ENCODE measurements at regions not wholly inside any gene's neighbourhood (a gene's known extent, or its start where the extent isn't known, plus 50 kb on each side); places are given as distances from the start of the nearest gene placed in this dataset.

DNA sequence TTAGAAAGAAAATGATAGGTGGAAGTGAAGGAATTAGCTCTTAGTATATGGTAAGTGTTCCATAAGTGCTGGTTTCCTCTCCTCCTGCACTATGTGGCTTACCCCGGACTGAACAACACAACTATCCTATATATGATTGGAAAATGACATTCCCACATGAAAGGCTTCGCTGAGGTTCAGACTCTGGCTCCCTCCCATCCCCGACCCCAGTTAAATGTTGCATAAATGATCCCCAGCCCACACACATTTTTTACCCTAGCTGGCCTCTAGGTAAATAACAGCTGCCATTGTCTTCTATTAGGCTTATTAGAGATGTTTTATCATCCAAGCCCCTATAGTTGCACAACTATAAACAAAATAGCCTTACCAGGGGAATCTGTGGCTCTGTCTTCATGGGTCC lies 495.6 kb upstream of the CDH11 start:
- dilution Hi-C loops (cut with HindIII; ENCODE audit: low sequenced_read_pairs, unreplicated experiment) = no loop called here

More for the DNA sequence above, 495.6 kb upstream of the CDH11 start:
- CTCF ChIA-PET = no interaction called here
- H3K9me1 ChIP-seq (ENCODE audit: insufficient read depth, low read length) = no peaks in the 10 kb centered on the region; the same call in 1 of the 2 replicates
- H2AK9ac ChIP-seq (replicated peaks; ENCODE audit: low read depth, low read length, poor library complexity) = no peak overlapping the region
- H3K23ac ChIP-seq (ENCODE audit: low read depth, low read length) = no peak overlapping the region
- no peak overlapping the region for H4K5ac ChIP-seq (ENCODE audit: low read depth, low read length)
- TF ChIP-seq MAFK (IDR thresholded peaks at IDR 0.05; ENCODE audit: low read depth, low read length) = no peak
- no peak for TF ChIP-seq MAZ (IDR thresholded peaks at IDR 0.05; ENCODE audit: borderline replicate concordance, low read depth, low read length)
- TF ChIP-seq NFE2L2 (IDR thresholded peaks at IDR 0.05; ENCODE audit: low read depth, low read length) = no peak
- no peak for TF ChIP-seq MXI1 (IDR thresholded peaks at IDR 0.05; ENCODE audit: borderline replicate concordance, low read depth, low read length)
- TF ChIP-seq CEBPB (IDR thresholded peaks at IDR 0.05; ENCODE audit: low read depth, low read length) = no peak
- TF ChIP-seq RCOR1 (IDR thresholded peaks at IDR 0.05; ENCODE audit: insufficient replicate concordance, low read length) = no peak
- H2BK15ac ChIP-seq (ENCODE audit: low read depth, low read length) = no peak overlapping the region
- H2BK20ac ChIP-seq (ENCODE audit: low read depth, low read length) = no peak overlapping the region
- peaks cover 6% of the 10 kb centered on the region; the same call in 1 of the 2 replicates for H3K27me3 ChIP-seq (ENCODE audit: control insufficient read depth, insufficient read depth, low read length)
- H3K18ac ChIP-seq (ENCODE audit: low read depth, low read length) = no peak overlapping the region
- H3K4me2 ChIP-seq (ENCODE audit: low read depth, low read length) = no peak overlapping the region
- no peak overlapping the region for H3K27ac ChIP-seq (ENCODE audit: insufficient read depth, low read length)
- in situ Hi-C loops (cut with MboI; ENCODE audit: low sequenced_read_pairs) = no loop called here
- no peak overlapping the region for H3K4ac ChIP-seq (ENCODE audit: low read depth, low read length)
- H2BK120ac ChIP-seq (ENCODE audit: low read depth, low read length) = no peak overlapping the region
- no peak overlapping the region for H2AFZ ChIP-seq (replicated peaks; ENCODE audit: low read length, poor library complexity)
- WGBS, 2 experiments (ENCODE audit: extremely low coverage in 2 of 2, insufficient read length in 1 of 2) = no CpG with 5 or more reads among the region's 3 CpGs
- DNase-seq (no peak), ATAC-seq (ENCODE audit: low read depth) (no peak)
- no peak overlapping the region for H3K14ac ChIP-seq (replicated peaks; ENCODE audit: low read depth, low read length)
- H3K4me3 ChIP-seq (ENCODE audit: insufficient read depth, low read depth, low read length) = no peak overlapping the region
- H2BK5ac ChIP-seq (ENCODE audit: low read depth, low read length, poor library complexity, severe bottlenecking) = no peak overlapping the region
- H3K56ac ChIP-seq (ENCODE audit: extremely low read depth, insufficient read depth, low read length) = no peak overlapping the region
- no peak overlapping the region for H2AK5ac ChIP-seq (ENCODE audit: low read depth, low read length)
- no peaks in the 10 kb centered on the region for H3K36me3 ChIP-seq (ENCODE audit: control insufficient read depth, insufficient read depth, low read length)
- H4K20me1 ChIP-seq (ENCODE audit: insufficient read depth, low read length) = no peaks in the 10 kb centered on the region
- no peak overlapping the region for H3K9ac ChIP-seq (ENCODE audit: low read depth, low read length)
- H3K79me1 ChIP-seq (ENCODE audit: low read depth in 1 of 2, low read length in 2 of 2) = no peaks in the 10 kb centered on the region
- no TSS peak for BruUV-seq (replicated peaks)
- POLR2A ChIA-PET (ENCODE audit: unreplicated experiment) = no interaction called here
- intact Hi-C loops (cut with micrococcal nuclease) = no loop called here
- H3K4me1 ChIP-seq (ENCODE audit: control insufficient read depth, insufficient read depth, low read length) = no peaks in the 10 kb centered on the region
- H4K8ac ChIP-seq (ENCODE audit: low read depth in 2 of 2, low read length in 2 of 2) = no peak overlapping the region
- H4K91ac ChIP-seq (ENCODE audit: insufficient read depth, low read depth, low read length) = no peak overlapping the region
- no peaks in the 10 kb centered on the region; the same call in 1 of the 2 replicates for H3K9me3 ChIP-seq (ENCODE audit: control insufficient read depth, insufficient read depth, low read length)
